ENCODE measurements at regions not wholly inside any gene's neighbourhood (a gene's known extent, or its start where the extent isn't known, plus 50 kb on each side); places are given as distances from the start of the nearest gene placed in this dataset.

GRCh38 chr10:83816942-83817341 lies 322.4 kb upstream of the GHITM start:
- no peak for TF ChIP-seq TAF1 (IDR thresholded peaks at IDR 0.05; ENCODE audit: borderline replicate concordance, low read depth, low read length)
- TF ChIP-seq POLR2AphosphoS5 (IDR thresholded peaks at IDR 0.05; ENCODE audit: low read depth, low read length), result no peak
- TF ChIP-seq POLR2A (IDR thresholded peaks at IDR 0.05; ENCODE audit: low read depth, low read length), result no peak
- FAIRE-seq (no peak), DNase-seq (ENCODE audit: insufficient read length) (no peak)

DNA sequence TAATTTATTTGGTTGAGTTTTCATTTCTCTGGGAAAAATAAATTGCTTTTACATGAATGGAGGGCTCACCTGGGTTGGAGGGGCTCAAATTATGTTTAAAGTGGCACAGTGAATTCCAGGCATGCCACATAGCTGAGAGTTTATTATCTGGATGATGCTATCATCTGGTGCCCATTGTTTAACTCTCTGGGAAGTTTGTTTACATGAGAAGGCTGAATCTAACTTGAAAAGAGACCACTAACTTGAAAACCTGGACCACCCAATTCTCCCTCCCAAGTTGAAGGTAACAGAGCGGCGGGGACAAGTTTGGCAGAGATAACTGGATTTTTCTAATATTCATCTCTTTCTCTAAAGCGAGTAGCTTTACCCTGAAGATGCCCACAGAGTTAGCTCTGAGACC lies 321.5 kb upstream of the GHITM start:
- no peak for FAIRE-seq
- TF ChIP-seq POLR2AphosphoS5 (IDR thresholded peaks at IDR 0.05; ENCODE audit: low read depth, low read length) (no peak), POLR2A (IDR thresholded peaks at IDR 0.05; ENCODE audit: low read depth, low read length) (no peak), TAF1 (IDR thresholded peaks at IDR 0.05; ENCODE audit: borderline replicate concordance, low read depth, low read length) (no peak)

GRCh38 chr10:83819609-83820008 lies 319.7 kb upstream of the GHITM start:
- DNase-seq (ENCODE audit: insufficient read length) (no peak), FAIRE-seq (no peak)
- TF ChIP-seq POLR2A (IDR thresholded peaks at IDR 0.05; ENCODE audit: low read depth, low read length) (no peak), TAF1 (IDR thresholded peaks at IDR 0.05; ENCODE audit: borderline replicate concordance, low read depth, low read length) (no peak), POLR2AphosphoS5 (IDR thresholded peaks at IDR 0.05; ENCODE audit: low read depth, low read length) (no peak)

More for the DNA sequence above, 321.5 kb upstream of the GHITM start:
- no peak for DNase-seq (ENCODE audit: insufficient read length)

- FAIRE-seq (no peak), DNase-seq (ENCODE audit: insufficient read length) (no peak)
- TF ChIP-seq POLR2A (IDR thresholded peaks at IDR 0.05; ENCODE audit: low read depth, low read length), result no peak
Observed at GRCh38 chr10:83820033-83820432, 319.3 kb upstream of the GHITM start.

GRCh38 chr10:83824099-83824498 lies 315.2 kb upstream of the GHITM start:
- TF ChIP-seq POLR2A (IDR thresholded peaks at IDR 0.05; ENCODE audit: low read depth, low read length), result no peak
- no peak for TF ChIP-seq POLR2AphosphoS5 (IDR thresholded peaks at IDR 0.05; ENCODE audit: low read depth, low read length)
- TF ChIP-seq TAF1 (IDR thresholded peaks at IDR 0.05; ENCODE audit: borderline replicate concordance, low read depth, low read length), result no peak
- no peak for DNase-seq (ENCODE audit: insufficient read length)
- no peak for FAIRE-seq

GRCh38 chr10:83834096-83834495 lies 305.2 kb upstream of the GHITM start:
- no peak for TF ChIP-seq POLR2AphosphoS5 (IDR thresholded peaks at IDR 0.05; ENCODE audit: low read depth, low read length)
- TF ChIP-seq POLR2A (IDR thresholded peaks at IDR 0.05; ENCODE audit: low read depth, low read length), result no peak
- no peak for TF ChIP-seq TAF1 (IDR thresholded peaks at IDR 0.05; ENCODE audit: borderline replicate concordance, low read depth, low read length)
- no peak for FAIRE-seq
- DNase-seq (ENCODE audit: insufficient read length), result no peak

DNA sequence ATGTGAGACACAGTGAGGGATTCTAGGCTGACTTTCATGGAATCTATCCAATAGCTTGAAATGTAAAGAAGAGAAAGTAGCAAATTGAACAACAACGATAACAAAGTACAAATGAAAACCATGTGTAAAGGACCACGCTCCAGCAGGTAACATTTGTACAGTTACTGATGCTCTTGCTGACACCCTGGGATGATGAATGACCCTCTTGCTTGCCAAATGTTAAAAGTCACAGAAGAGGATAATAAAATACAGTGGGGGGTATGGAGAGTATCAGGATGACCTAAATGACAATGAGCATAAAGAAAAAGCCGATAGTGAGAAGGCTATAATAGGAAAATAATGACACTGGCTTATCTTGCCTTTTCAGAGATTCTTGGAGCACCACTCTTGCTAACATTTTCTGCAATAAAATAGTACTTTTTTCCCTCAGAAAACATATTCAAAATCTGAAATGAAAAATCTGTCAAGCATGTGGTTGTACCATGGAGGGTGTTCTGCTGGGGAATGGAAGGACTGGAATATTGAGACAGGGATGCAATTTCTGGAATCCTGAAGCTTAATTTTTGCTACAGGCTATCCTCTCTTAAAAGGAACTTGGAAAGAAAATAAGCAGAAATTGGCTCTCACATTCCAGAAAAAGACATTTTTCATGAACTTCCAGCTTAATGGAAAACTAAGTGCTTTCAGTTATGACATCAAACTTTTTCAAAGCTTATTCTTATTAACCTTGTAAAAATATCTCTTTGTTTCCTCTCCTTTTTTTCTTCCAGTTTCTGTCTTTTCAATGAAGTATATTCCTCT lies 303.2 kb upstream of the GHITM start:
- DNase-seq (ENCODE audit: insufficient read length) (no peak), FAIRE-seq (no peak)
- TF ChIP-seq POLR2A (IDR thresholded peaks at IDR 0.05; ENCODE audit: low read depth, low read length) (no peak), POLR2AphosphoS5 (IDR thresholded peaks at IDR 0.05; ENCODE audit: low read depth, low read length) (no peak), TAF1 (IDR thresholded peaks at IDR 0.05; ENCODE audit: borderline replicate concordance, low read depth, low read length) (no peak)

DNA sequence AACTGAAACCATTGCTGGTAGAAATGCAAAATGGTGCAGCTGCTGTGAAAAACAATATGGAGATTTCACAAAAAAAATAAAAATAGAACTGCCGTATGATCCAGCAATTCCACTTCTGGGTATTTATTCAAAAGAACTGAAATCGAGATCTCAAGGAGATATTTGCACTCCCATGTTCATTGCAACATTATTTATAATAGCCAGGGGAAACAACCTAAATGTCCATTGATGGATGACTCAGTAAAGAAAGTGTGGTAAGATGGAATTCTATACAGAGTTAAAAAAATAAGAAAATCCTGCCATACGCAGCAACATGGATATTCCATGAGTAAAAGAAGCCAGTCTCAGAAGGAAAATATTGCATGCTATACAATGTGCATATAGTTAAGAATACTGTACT lies 290.6 kb upstream of the GHITM start:
- no peak for TF ChIP-seq POLR2A (IDR thresholded peaks at IDR 0.05; ENCODE audit: low read depth, low read length)
- no peak for TF ChIP-seq TAF1 (IDR thresholded peaks at IDR 0.05; ENCODE audit: borderline replicate concordance, low read depth, low read length)
- no peak for TF ChIP-seq POLR2AphosphoS5 (IDR thresholded peaks at IDR 0.05; ENCODE audit: low read depth, low read length)
- FAIRE-seq (no peak), DNase-seq (ENCODE audit: insufficient read length) (no peak)

DNA sequence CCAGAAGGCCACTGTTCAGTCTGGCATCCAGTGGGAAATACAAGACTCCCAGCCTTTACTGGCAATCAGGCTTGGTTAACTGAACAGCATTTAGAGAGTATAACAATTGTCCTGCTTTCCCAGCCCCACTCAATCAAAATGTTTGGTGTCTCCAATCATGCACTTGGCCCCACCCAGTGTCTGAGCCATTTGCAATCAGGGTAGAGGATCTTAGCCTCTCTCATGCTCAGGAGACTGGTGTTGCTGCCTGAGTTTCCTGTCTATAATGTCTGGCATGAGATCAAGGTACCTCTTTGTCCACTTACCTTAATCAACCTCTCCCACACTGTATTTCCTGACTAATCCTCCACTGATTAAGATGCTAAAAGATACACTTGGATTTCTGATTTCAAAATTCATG lies 290.2 kb upstream of the GHITM start:
- FAIRE-seq (no peak), DNase-seq (ENCODE audit: insufficient read length) (no peak)
- no peak for TF ChIP-seq POLR2AphosphoS5 (IDR thresholded peaks at IDR 0.05; ENCODE audit: low read depth, low read length)
- no peak for TF ChIP-seq TAF1 (IDR thresholded peaks at IDR 0.05; ENCODE audit: borderline replicate concordance, low read depth, low read length)

- no peak for FAIRE-seq
- no peak for DNase-seq (ENCODE audit: insufficient read length)
- TF ChIP-seq POLR2AphosphoS5 (IDR thresholded peaks at IDR 0.05; ENCODE audit: low read depth, low read length) (no peak), TAF1 (IDR thresholded peaks at IDR 0.05; ENCODE audit: borderline replicate concordance, low read depth, low read length) (no peak), POLR2A (IDR thresholded peaks at IDR 0.05; ENCODE audit: low read depth, low read length) (no peak)
Observed at GRCh38 chr10:83852146-83852545, 287.2 kb upstream of the GHITM start.

DNA sequence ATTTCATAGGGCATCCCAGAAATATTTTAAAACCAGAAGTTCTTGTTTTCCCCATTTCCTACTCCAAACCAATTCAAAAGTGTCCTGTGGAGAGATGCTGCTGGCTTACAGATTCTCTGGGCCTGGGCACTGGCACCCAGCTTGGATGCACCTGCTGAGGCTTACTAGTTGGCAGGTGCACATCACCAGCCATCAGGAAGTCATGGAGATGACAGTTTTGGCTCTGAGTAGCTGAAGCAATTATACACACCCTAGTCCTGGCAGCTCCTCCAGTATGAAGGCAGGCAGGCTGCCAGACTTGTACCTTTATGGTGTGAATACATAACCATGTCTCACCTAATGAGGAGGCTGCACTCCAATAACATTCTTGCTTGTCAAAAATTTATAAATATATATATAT lies 276.6 kb upstream of the GHITM start:
- DNase-seq (ENCODE audit: insufficient read length), result no peak
- FAIRE-seq, result no peak
- TF ChIP-seq POLR2A (IDR thresholded peaks at IDR 0.05; ENCODE audit: low read depth, low read length) (no peak), POLR2AphosphoS5 (IDR thresholded peaks at IDR 0.05; ENCODE audit: low read depth, low read length) (no peak)

GRCh38 chr10:83863283-83863966 lies 275.9 kb upstream of the GHITM start:
- no peak for TF ChIP-seq TAF1 (IDR thresholded peaks at IDR 0.05; ENCODE audit: borderline replicate concordance, low read depth, low read length)
- DNase-seq (ENCODE audit: insufficient read length), result no peak
- no peak for FAIRE-seq
